ENCODE measurements at regions not wholly inside any gene's neighbourhood (a gene's known extent, or its start where the extent isn't known, plus 50 kb on each side); places are given as distances from the start of the nearest gene placed in this dataset.

GRCh38 chr9:103839197-103839596 lies 254.9 kb upstream of the SMC2 start:
- TF ChIP-seq, protein P1, sequence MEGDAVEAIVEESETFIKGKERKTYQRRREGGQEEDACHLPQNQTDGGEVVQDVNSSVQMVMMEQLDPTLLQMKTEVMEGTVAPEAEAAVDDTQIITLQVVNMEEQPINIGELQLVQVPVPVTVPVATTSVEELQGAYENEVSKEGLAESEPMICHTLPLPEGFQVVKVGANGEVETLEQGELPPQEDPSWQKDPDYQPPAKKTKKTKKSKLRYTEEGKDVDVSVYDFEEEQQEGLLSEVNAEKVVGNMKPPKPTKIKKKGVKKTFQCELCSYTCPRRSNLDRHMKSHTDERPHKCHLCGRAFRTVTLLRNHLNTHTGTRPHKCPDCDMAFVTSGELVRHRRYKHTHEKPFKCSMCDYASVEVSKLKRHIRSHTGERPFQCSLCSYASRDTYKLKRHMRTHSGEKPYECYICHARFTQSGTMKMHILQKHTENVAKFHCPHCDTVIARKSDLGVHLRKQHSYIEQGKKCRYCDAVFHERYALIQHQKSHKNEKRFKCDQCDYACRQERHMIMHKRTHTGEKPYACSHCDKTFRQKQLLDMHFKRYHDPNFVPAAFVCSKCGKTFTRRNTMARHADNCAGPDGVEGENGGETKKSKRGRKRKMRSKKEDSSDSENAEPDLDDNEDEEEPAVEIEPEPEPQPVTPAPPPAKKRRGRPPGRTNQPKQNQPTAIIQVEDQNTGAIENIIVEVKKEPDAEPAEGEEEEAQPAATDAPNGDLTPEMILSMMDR (IDR thresholded peaks at IDR 0.05; ENCODE audit: low read depth, low read length): no peak
- no peak for DNase-seq (ENCODE audit: extremely low read depth, low read depth)

GRCh38 chr9:103867886-103868285 lies 226.2 kb upstream of the SMC2 start:
- DNase-seq (ENCODE audit: extremely low read depth, low read depth): no peak
- TF ChIP-seq, protein P1 (IDR thresholded peaks at IDR 0.05; ENCODE audit: low read depth, low read length): no peak

DNA sequence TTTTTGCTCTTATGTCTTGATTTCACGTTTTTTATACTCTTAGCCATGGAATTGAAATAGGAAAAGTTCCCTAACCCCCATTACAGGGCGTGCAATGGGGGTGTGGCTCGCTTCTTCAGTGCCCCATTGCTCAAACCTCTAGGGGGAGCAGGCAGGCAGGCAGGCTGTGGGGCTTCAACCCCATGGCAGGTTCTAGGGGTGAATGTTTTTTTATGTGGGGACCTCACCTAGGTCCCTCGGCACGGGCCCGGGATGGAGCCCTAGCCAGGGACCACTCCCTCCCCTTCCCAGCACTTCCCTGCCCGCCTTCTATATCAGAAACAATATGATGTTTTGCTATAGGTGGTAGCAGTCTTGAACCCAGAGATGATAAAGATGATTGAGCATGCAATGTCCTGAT lies 221.3 kb upstream of the SMC2 start:
- TF ChIP-seq, protein P1 (IDR thresholded peaks at IDR 0.05; ENCODE audit: low read depth, low read length): no peak
- no peak for DNase-seq (ENCODE audit: extremely low read depth, low read depth)

- DNase-seq (ENCODE audit: extremely low read depth, low read depth): no peak
- TF ChIP-seq, protein P1 (IDR thresholded peaks at IDR 0.05; ENCODE audit: low read depth, low read length): no peak
Observed at GRCh38 chr9:103881419-103881818, 212.7 kb upstream of the SMC2 start.

GRCh38 chr9:103889989-103890388 lies 204.1 kb upstream of the SMC2 start:
- DNase-seq (ENCODE audit: extremely low read depth, low read depth): no peak
- TF ChIP-seq, protein P1 (IDR thresholded peaks at IDR 0.05; ENCODE audit: low read depth, low read length): no peak

DNA sequence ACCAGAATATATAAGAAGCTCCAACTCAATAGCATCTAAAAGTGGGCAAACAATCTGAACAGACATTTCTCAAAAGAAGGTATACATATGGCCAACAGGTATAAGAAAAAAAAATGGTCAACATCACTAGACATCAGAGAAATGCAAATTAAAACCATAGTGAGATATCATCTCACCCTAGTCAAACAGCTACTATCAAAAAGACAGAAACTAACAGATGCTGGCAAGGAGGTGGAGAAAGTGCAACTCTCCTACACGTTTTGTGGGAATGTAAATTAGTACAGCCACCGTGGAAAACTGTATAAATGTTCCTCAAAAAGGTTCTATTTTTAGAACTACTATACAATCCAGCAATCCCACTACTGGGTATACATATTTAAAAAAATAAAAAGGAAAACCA lies 199.9 kb upstream of the SMC2 start:
- no peak for DNase-seq (ENCODE audit: extremely low read depth, low read depth)
- TF ChIP-seq, protein P1 (IDR thresholded peaks at IDR 0.05; ENCODE audit: low read depth, low read length): no peak

DNA sequence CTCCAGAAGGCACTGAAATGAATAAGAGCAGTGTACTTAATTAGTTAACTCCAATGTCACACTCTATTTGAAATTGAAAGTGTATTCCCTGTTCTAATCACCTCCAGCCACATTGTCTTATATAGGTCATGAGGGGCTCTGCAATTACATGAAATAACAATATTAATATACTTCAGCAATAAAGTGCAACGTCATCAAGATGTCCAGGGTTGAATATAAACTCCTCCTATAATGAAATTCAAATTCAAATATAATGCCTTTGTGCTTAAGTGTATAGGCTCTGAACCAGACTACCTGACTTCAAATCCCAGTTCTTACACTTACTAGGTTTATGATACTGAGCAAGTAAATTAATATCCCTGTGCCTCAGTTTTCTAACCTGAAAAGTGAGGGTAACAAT lies 195.6 kb upstream of the SMC2 start:
- TF ChIP-seq, protein P1 (IDR thresholded peaks at IDR 0.05; ENCODE audit: low read depth, low read length): no peak

More for the DNA sequence above, 195.6 kb upstream of the SMC2 start:
- DNase-seq (ENCODE audit: extremely low read depth, low read depth): no peak
